Stimulated activated CD4-positive, alpha-beta T cell treated with anti-CD3 and anti-CD28 coated beads, TNF-alpha, amount 100 ng/mL, for 4 hours (primary cell): ENCODE measurements at regions not wholly inside any gene's neighbourhood (a gene's known extent, or its start where the extent isn't known, plus 50 kb on each side); places are given as distances from the start of the nearest gene placed in this dataset.
"Not testable (repeated sequence)": the region's sequence is repeated elsewhere in the genome, so short reads cannot be mapped to it uniquely, and the experiment has no call there.

Experiments
- DNase-seq, 3 experiments: peaks; one replicate each; pipeline ENCODE4 v3.0.0-alpha.2; 2020; ENCODE audit warnings: low read depth in 3 of 3

- no peak for DNase-seq
These were observed 170.9 kb upstream of the EXOC2 start for GRCh38 chr6:863831-864230.

GRCh38 chr6:863127-863526, 170.2 kb upstream of the EXOC2 start:
- not testable (repeated sequence) for DNase-seq

- DNase-seq: no peak
These were observed 167.0 kb upstream of the EXOC2 start for GRCh38 chr6:859936-860335.

- DNase-seq: no peak
These were observed 161.6 kb upstream of the EXOC2 start for GRCh38 chr6:854406-855118.

- DNase-seq: not testable (repeated sequence)
These were observed 159.3 kb upstream of the EXOC2 start for GRCh38 chr6:852216-852615.

- no peak for DNase-seq
These were observed 156.2 kb upstream of the EXOC2 start for GRCh38 chr6:849075-849506.

- no peak for DNase-seq
These were observed 152.6 kb upstream of the EXOC2 start for GRCh38 chr6:845566-845965.

- DNase-seq: no peak
These were observed 152.2 kb upstream of the EXOC2 start for GRCh38 chr6:845101-845500.

GRCh38 chr6:842141-842540, 149.2 kb upstream of the EXOC2 start:
- DNase-seq: no peak

- no peak for DNase-seq
These were observed 148.6 kb upstream of the EXOC2 start for GRCh38 chr6:841569-841968.

- no peak for DNase-seq
These were observed 146.3 kb upstream of the EXOC2 start for GRCh38 chr6:839201-839600.

- DNase-seq: no peak
These were observed 144.4 kb upstream of the EXOC2 start for GRCh38 chr6:837380-837779.

- no peak for DNase-seq
These were observed 143.4 kb upstream of the EXOC2 start for GRCh38 chr6:836276-836853.

GRCh38 chr6:835476-836160, 142.7 kb upstream of the EXOC2 start:
- DNase-seq: no peak

GRCh38 chr6:834866-835265, 141.9 kb upstream of the EXOC2 start:
- no peak for DNase-seq

- DNase-seq: no peak
These were observed 141.3 kb upstream of the EXOC2 start for GRCh38 chr6:834190-834589.

- DNase-seq: not testable (repeated sequence)
These were observed 139.9 kb upstream of the EXOC2 start for GRCh38 chr6:832804-833203.

GRCh38 chr6:830667-831327, 137.9 kb upstream of the EXOC2 start:
- no peak for DNase-seq

- DNase-seq: no peak
These were observed 136.7 kb upstream of the EXOC2 start for GRCh38 chr6:829656-830055.

- DNase-seq: no peak
These were observed 134.5 kb upstream of the EXOC2 start for GRCh38 chr6:827431-827830.

GRCh38 chr6:819122-819521, 126.2 kb upstream of the EXOC2 start:
- DNase-seq: no peak

GRCh38 chr6:818196-818595, 125.3 kb upstream of the EXOC2 start:
- no peak for DNase-seq
